ENCODE measurements at regions not wholly inside any gene's neighbourhood (a gene's known extent, or its start where the extent isn't known, plus 50 kb on each side); places are given as distances from the start of the nearest gene placed in this dataset.

DNA sequence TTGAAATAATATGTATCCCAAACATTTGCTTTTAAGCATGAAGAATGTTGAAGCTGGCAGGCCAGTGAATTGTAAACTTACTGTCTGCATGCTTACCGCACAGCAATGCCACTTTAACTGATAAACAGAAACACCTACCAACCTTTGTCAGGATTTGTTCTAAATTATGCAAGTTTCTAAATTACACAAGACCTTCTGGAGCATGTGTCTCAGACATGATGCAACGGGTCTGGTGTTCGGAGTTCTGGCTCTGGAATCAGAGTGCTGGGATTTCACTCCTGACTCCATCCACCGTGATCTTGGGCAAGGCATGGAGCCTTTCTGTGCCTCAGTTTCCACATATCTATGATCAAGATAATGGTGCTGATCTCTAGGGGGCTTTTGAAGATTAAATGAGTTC lies 111.2 kb downstream of the CCT6B start:
- no peaks in the 10 kb centered on the region for H3K4me1 ChIP-seq
- H3K4me3 ChIP-seq (ENCODE audit: low read depth, low read length), result no peak overlapping the region
- H3K9me3 ChIP-seq, result no peaks in the 10 kb centered on the region
- no peaks in the 10 kb centered on the region for H3K27me3 ChIP-seq
- no peak for DNase-seq
- H3K36me3 ChIP-seq, result no peaks in the 10 kb centered on the region
- TF ChIP-seq, protein P1, sequence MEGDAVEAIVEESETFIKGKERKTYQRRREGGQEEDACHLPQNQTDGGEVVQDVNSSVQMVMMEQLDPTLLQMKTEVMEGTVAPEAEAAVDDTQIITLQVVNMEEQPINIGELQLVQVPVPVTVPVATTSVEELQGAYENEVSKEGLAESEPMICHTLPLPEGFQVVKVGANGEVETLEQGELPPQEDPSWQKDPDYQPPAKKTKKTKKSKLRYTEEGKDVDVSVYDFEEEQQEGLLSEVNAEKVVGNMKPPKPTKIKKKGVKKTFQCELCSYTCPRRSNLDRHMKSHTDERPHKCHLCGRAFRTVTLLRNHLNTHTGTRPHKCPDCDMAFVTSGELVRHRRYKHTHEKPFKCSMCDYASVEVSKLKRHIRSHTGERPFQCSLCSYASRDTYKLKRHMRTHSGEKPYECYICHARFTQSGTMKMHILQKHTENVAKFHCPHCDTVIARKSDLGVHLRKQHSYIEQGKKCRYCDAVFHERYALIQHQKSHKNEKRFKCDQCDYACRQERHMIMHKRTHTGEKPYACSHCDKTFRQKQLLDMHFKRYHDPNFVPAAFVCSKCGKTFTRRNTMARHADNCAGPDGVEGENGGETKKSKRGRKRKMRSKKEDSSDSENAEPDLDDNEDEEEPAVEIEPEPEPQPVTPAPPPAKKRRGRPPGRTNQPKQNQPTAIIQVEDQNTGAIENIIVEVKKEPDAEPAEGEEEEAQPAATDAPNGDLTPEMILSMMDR (IDR thresholded peaks at IDR 0.05; ENCODE audit: low read depth, low read length), result no peak

DNA sequence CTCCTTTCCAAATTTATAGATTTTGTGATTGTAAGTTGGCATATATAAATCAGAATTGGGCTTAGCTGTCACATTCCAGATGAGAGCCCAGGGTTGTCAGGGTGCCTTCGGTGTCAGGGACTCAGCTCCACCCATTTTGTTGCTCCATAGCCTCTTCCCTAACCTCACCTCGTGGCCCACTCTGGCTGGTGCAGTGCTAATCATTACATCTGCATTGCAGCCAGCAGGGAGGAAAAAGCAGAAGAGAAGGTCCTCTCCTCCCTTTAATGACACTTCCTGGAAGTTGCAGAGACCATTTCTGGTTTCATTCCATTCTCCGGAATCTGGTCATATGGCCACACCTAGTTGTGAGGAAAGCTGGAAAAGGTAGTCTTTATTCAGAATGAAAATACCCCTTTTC lies 113.3 kb downstream of the CCT6B start:
- H3K4me3 ChIP-seq (ENCODE audit: low read depth, low read length), result no peak overlapping the region
- H3K4me1 ChIP-seq, result no peaks in the 10 kb centered on the region
- no peaks in the 10 kb centered on the region for H3K9me3 ChIP-seq
- TF ChIP-seq, protein P1 (IDR thresholded peaks at IDR 0.05; ENCODE audit: low read depth, low read length), result no peak
- H3K27me3 ChIP-seq, result no peaks in the 10 kb centered on the region
- no peaks in the 10 kb centered on the region for H3K36me3 ChIP-seq
- DNase-seq, result no peak

DNA sequence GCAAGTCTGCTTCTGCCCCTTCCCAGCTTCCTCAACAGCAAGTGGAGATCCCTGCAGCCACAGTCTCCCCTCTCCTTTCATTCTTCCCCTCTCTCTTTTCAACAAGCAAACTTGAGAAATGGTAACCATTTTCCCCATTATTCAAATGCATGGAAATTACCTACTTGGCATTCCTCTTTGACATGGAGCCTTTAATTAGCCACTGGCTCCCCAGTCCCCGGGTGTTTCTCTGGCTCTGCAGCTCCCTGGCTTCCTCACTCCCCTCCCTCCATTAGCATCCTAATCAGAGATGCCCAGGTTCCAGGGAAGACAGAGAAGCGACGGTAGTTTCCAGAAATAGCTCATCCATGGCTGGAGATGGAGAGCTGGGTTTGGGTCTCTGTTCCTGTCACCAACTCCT lies 116.0 kb downstream of the CCT6B start:
- Histone ChIP-seq H3K4me3 (ENCODE audit: low read depth, low read length) (no peak overlapping the region), H3K4me1 (no peaks in the 10 kb centered on the region), H3K27me3 (no peaks in the 10 kb centered on the region), H3K9me3 (no peaks in the 10 kb centered on the region), H3K36me3 (no peaks in the 10 kb centered on the region)
- no peak for DNase-seq
- TF ChIP-seq, protein P1 (IDR thresholded peaks at IDR 0.05; ENCODE audit: low read depth, low read length), result no peak

DNA sequence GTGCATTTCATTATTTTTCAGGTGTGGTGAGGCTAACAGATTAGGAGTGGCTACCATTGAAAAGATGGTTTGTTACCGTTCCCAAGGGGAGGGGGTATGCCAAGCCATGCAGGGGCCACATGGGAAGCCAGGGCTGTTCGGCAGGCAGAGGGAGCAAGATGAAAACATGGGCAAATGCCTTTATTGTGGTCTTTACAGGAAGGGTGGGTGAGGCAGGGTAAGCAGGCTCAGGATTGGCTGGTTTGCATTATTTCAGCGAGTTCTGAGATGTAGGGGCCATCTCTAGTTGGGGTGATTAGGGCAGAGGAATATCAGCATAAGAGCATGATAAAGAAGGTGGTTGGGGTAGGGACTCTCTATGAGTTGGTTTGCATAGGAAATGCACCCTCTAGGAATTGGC lies 117.6 kb downstream of the CCT6B start:
- no peaks in the 10 kb centered on the region for H3K4me1 ChIP-seq
- no peak overlapping the region for H3K4me3 ChIP-seq (ENCODE audit: low read depth, low read length)

DNA sequence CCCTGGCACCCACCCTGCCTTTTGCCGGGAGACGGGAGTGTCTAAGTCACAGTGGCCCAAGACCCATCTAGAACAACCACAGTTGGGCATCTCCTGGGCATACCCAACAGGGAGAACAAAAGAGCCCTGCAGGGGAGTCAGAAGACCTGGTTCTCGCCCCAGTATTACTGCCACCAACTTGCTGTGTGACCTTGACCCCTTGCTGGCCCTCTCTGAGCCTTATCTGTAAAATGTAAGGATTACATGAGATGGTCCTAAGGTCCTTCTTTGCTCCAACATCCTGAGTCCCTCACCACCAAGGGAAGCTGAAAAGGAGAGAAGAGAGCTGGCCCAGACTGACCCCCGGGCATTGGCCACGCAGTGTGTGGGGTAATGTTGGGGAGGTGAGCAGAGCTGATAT lies 119.0 kb downstream of the CCT6B start:
- TF ChIP-seq, protein P1 (IDR thresholded peaks at IDR 0.05; ENCODE audit: low read depth, low read length), result no peak
- H3K4me3 ChIP-seq (ENCODE audit: low read depth, low read length), result no peak overlapping the region
- H3K36me3 ChIP-seq, result no peaks in the 10 kb centered on the region
- no peaks in the 10 kb centered on the region for H3K9me3 ChIP-seq
- no peaks in the 10 kb centered on the region for H3K4me1 ChIP-seq
- H3K27me3 ChIP-seq, result no peaks in the 10 kb centered on the region
- DNase-seq, result no peak

More for the DNA sequence above, 117.6 kb downstream of the CCT6B start:
- Histone ChIP-seq H3K9me3 (no peaks in the 10 kb centered on the region), H3K27me3 (no peaks in the 10 kb centered on the region), H3K36me3 (no peaks in the 10 kb centered on the region)
- DNase-seq, result no peak
- TF ChIP-seq, protein P1 (IDR thresholded peaks at IDR 0.05; ENCODE audit: low read depth, low read length), result no peak

DNA sequence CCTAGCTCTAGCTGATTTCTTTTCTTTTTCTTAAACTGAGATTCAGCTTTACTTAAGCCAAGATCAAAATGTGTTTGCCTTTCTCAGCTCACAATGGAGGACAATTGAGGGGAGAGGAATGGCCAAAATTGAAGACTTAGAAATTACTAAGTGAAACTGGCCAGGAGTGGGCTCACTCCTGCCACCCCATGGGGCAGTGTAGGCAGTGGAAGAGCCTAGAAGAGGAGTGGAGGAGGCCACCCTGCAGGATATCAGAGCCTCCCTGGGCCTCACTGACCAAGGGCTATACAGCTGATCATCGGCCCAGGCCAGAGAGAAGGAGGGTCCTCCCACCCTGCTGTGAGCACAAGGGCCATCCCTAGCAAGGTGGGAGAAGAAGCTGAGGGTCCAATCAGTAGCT lies 119.8 kb downstream of the CCT6B start:
- no peak overlapping the region for H3K4me3 ChIP-seq (ENCODE audit: low read depth, low read length)
- no peaks in the 10 kb centered on the region for H3K36me3 ChIP-seq
- no peak for DNase-seq
- H3K9me3 ChIP-seq, result no peaks in the 10 kb centered on the region
- no peaks in the 10 kb centered on the region for H3K4me1 ChIP-seq
- TF ChIP-seq, protein P1 (IDR thresholded peaks at IDR 0.05; ENCODE audit: low read depth, low read length), result peak; percentile 31; the same call in 1 of the 2 replicates
- H3K27me3 ChIP-seq, result no peaks in the 10 kb centered on the region
